Heart left ventricle (tissue), 16 donors: ENCODE measurements at regions not wholly inside any gene's neighbourhood (a gene's known extent, or its start where the extent isn't known, plus 50 kb on each side); places are given as distances from the start of the nearest gene placed in this dataset.

Experiments
- ATAC-seq, 4 donors: fragments of 200-7000 bp; cut with Tn5 transposase; one replicate each; pipeline ENCODE4 v1.9.1; 2020 to 2022; ENCODE audit warnings: moderate library complexity in 4 of 4, mild to moderate bottlenecking in 3 of 4, moderate number of reproducible peaks in 1 of 4
- DNase-seq, 5 donors: peaks; one replicate each; pipeline ENCODE4 v3.0.0-alpha.2; 2020
- H3K27ac ChIP-seq, 12 donors: fragments of 200-600 bp; sonication (generic) in 4 of 12; one replicate each; pipeline versions ENCODE4 v1.5.0 to v1.8.0; 2016 to 2022; ENCODE audit warnings: mild to moderate bottlenecking in 2 of 12
- H3K27me3 ChIP-seq, 9 donors: fragments of 200-600 bp; sonication (generic) in 2 of 9; one replicate each; pipeline versions ENCODE4 v1.5.1 to v1.8.0; 2016 to 2022; ENCODE audit warnings: mild to moderate bottlenecking in 3 of 9
- H3K36me3 ChIP-seq, 9 donors: fragments of 200-600 bp; sonication (generic) in 2 of 9; one replicate each; pipeline versions ENCODE4 v1.5.0 to v1.8.0; 2018 to 2022; ENCODE audit warnings: mild to moderate bottlenecking in 2 of 9
- H3K4me1 ChIP-seq, 12 donors: fragments of 200-600 bp; sonication (generic) in 4 of 12; one replicate each; pipeline versions ENCODE4 v1.5.0 to v1.8.0; 2016 to 2022; ENCODE audit warnings: mild to moderate bottlenecking in 3 of 12
- H3K4me3 ChIP-seq, 12 donors: fragments of 200-600 bp; sonication (generic) in 4 of 12; one replicate each; pipeline versions ENCODE4 v1.5.0 to v1.8.0; 2017 to 2022; ENCODE audit warnings: mild to moderate bottlenecking in 9 of 12, moderate library complexity in 4 of 12
- H3K9me3 ChIP-seq, 12 donors: fragments of 200-600 bp; sonication (generic) in 4 of 12; one replicate each; pipeline versions ENCODE4 v1.5.0 to v1.8.0; 2016 to 2022; ENCODE audit warnings: mild to moderate bottlenecking in 1 of 12
- POLR2A ChIP-seq, 2 donors: fragments of 450-650 bp; IDR thresholded peaks; one replicate each; pipeline ENCODE4 v1.6.1; 2017; ENCODE audit warnings: antibody characterized with exemption in 2 of 2, mild to moderate bottlenecking in 2 of 2, moderate library complexity in 2 of 2
- WGBS, 4 donors: extraction: QIAGEN DNeasy Blood & Tissue Kit in 2 of 4; methylation state at CpG; one replicate each; pipeline versions ENCODE4 v1.1.5 to v1.1.7; 2013 to 2018; 5-methylcytosine and 5-hydroxymethylcytosine counted together
- intact Hi-C, 10 donors: fragments of 100-400 bp; cut with DNase I; formaldehyde crosslinking; loops; one replicate each; pipeline versions ENCODE4 v1.11.1 to v1.14.2; 2022
- TF ChIP-seq, protein P1 (sequence below), 12 donors: fragments of 200-600 bp; sonication (generic) in 4 of 12; IDR thresholded peaks; one replicate each; pipeline versions ENCODE4 v1.5.0 to v1.8.0; 2018 to 2022; ENCODE audit warnings: antibody characterized with exemption in 12 of 12, mild to moderate bottlenecking in 5 of 12
- donor health status: ischemic (EF 13 %, LVEDD 7.1; RV severe dilation, severe dysfunction).
- donor health status: healthy with polysubstance abuse.
- donor health status: DM: no; HTN: yes; CAD: no.
- donor health status: DM: no; HTN: no; CAD: no.
- donor health status: ischemic (EF 25% LVEDD 6.9; RV normal size, moderate dysfunction).
- donor health status: ischemic (EF 25% LVEDD 5.7; RV mildly dilated, moderate dysfunction).
- donor health status: healthy.
- donor health status: DM: yes; HTN: yes; CAD: no.
- donor health status: ischemic (EF 35%, LVEDD 5.7; RV mildly dilated, moderate dysfunction).
- donor health status: nonischemic (EF 11% LVEDD 7.7; RV severe dilation, severe dysfunction).
- donor health status: DM: yes; HTN: yes; CAD: no.
- donor health status: PGD.
- donor health status: ischemic (EF 29% LVEDD 5.4; RV normal size, mild dysfunction).
- donor health status: nonischemic (EF 23%, LVEDD 6.1; RV moderate dilation, normal function).

- ATAC-seq, result no peak
- 73 to 81% (median 75%) methylated on average over 4 of the region's 4 CpGs for WGBS, 4 donors
- no peaks in the 10 kb centered on the region for H3K4me1 ChIP-seq
- H3K27ac ChIP-seq, result no peak overlapping the region
- DNase-seq, result no peak
- no peaks in the 10 kb centered on the region for H3K36me3 ChIP-seq
- H3K27me3 ChIP-seq, result no peaks in the 10 kb centered on the region
- intact Hi-C loops, result no loop called here
- H3K9me3 ChIP-seq, result no peaks in the 10 kb centered on the region
- TF ChIP-seq POLR2A (IDR thresholded peaks at IDR 0.05), result no peak
- TF ChIP-seq, protein P1, sequence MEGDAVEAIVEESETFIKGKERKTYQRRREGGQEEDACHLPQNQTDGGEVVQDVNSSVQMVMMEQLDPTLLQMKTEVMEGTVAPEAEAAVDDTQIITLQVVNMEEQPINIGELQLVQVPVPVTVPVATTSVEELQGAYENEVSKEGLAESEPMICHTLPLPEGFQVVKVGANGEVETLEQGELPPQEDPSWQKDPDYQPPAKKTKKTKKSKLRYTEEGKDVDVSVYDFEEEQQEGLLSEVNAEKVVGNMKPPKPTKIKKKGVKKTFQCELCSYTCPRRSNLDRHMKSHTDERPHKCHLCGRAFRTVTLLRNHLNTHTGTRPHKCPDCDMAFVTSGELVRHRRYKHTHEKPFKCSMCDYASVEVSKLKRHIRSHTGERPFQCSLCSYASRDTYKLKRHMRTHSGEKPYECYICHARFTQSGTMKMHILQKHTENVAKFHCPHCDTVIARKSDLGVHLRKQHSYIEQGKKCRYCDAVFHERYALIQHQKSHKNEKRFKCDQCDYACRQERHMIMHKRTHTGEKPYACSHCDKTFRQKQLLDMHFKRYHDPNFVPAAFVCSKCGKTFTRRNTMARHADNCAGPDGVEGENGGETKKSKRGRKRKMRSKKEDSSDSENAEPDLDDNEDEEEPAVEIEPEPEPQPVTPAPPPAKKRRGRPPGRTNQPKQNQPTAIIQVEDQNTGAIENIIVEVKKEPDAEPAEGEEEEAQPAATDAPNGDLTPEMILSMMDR (IDR thresholded peaks at IDR 0.05), result no peak
- no peak overlapping the region for H3K4me3 ChIP-seq
Observed at GRCh38 chr2:122851161-122851560, 1095.7 kb downstream of the TSN start.

DNA sequence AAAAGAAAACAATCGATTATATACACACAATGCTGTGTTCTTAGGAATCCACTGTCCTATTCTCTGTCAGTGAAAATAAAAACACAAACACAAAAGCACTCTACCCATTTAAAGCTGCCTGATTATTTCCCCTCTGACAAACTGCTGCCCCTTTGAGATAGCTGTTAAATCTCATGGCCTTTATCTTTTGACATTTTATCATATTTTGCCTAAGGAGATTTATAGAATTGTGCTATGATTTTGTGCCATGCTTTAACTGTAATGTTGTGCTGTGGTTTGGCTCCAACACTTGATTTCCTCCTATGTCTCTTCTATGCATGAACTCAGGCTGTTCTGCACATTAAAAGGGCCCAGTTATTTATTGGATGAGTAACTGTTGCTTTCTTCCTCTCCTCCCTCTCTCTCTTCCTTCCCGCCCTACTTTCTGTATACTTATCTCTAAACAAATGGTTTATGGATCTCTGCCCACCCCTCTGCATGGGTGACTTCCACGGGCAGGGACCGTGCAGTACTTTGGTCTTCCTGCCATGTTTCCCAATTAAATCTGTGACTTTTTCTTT lies 1096.6 kb downstream of the TSN start:
- no peak overlapping the region for H3K27ac ChIP-seq
- no peaks in the 10 kb centered on the region for H3K4me1 ChIP-seq
- no peaks in the 10 kb centered on the region for H3K9me3 ChIP-seq
- no peak overlapping the region for H3K4me3 ChIP-seq
- no peaks in the 10 kb centered on the region for H3K27me3 ChIP-seq
- TF ChIP-seq POLR2A (IDR thresholded peaks at IDR 0.05), result no peak
- TF ChIP-seq, protein P1 (IDR thresholded peaks at IDR 0.05), result no peak
- intact Hi-C loops, result no loop called here
- WGBS, 4 donors, result 55 to 66% (median 57%) methylated on average over 4 of the region's 4 CpGs
- DNase-seq, result no peak
- ATAC-seq, result no peak
- no peaks in the 10 kb centered on the region for H3K36me3 ChIP-seq

DNA sequence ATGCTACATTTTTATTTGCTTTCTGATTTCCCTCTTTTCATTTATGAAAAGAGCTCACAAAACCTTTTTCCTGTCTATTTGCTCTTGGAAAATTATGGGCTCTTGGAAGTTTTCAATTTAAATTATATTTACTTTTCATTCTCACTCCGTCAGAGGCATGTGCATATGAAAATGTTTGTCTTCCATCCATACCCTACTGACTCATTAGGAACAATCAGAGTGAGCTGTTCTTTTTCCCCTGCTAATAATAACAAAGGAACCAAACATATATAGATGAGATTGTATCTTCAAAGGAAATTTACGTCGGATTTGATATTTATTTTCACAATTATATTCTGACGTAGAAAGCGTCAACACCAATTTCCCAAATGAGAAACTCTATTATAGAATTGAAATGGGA lies 1101.2 kb downstream of the TSN start:
- H3K27ac ChIP-seq, result no peak overlapping the region
- TF ChIP-seq POLR2A (IDR thresholded peaks at IDR 0.05), result no peak
- TF ChIP-seq, protein P1 (IDR thresholded peaks at IDR 0.05), result no peak
- H3K4me3 ChIP-seq, result no peak overlapping the region
- DNase-seq (no peak), ATAC-seq (no peak)
- intact Hi-C loops, result no loop called here
- H3K27me3 ChIP-seq, result no peaks in the 10 kb centered on the region
- 80 to 84% (median 81%) methylated on average over 5 of the region's 5 CpGs for WGBS, 4 donors
- H3K4me1 ChIP-seq, result no peaks in the 10 kb centered on the region
- H3K36me3 ChIP-seq, result no peaks in the 10 kb centered on the region
- no peaks in the 10 kb centered on the region for H3K9me3 ChIP-seq

DNA sequence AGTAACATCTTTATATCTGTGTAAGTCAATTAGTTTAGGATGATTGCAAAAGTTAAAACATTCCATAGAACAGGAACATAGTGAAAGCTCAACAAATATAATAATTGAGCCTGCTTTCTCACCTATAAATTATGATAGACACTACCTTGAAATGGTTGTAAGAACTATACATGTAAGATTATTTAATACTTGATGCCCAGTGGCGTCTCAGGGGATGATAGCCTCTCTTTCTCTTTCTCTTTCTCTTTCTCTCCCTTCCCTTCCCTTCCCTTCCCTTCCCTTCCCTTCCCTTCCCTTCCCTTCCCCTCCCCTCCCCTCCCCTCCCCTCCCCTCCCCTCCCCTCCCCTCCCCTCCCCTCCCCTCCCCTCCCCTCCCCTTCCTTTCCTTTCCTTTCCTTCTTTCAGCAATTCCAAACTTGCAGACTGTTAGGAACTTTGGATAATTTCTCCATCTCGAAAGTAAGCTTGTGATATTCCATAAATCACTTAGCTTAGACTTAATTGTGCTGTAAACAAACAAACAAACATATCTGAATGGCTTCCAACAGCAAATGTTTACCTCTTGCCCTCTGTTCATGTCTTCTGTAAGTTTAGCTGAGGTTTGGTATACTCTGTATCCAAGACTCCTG lies 1102.7 kb downstream of the TSN start:
- no peaks in the 10 kb centered on the region for H3K9me3 ChIP-seq
- no peaks in the 10 kb centered on the region for H3K4me1 ChIP-seq
- no peak for TF ChIP-seq POLR2A (IDR thresholded peaks at IDR 0.05)
- TF ChIP-seq, protein P1 (IDR thresholded peaks at IDR 0.05), result no peak
- no peak for DNase-seq
- no peaks in the 10 kb centered on the region for H3K27me3 ChIP-seq
- H3K4me3 ChIP-seq, result no peak overlapping the region
- H3K27ac ChIP-seq, result no peak overlapping the region
- 76 to 93% (median 78%) methylated on average over 2 of the region's 2 CpGs for WGBS, 4 donors
- intact Hi-C loops, result no loop called here
- ATAC-seq, result no peak
- no peaks in the 10 kb centered on the region for H3K36me3 ChIP-seq
